Activated CD4-positive, CD25-positive, alpha-beta regulatory T cell (primary cell): ENCODE measurements at regions not wholly inside any gene's neighbourhood (a gene's known extent, or its start where the extent isn't known, plus 50 kb on each side); places are given as distances from the start of the nearest gene placed in this dataset.

Source experiments
- DNase-seq, 4 experiments: peaks; one replicate each; lab custom pipeline; 2025; lab: John Stamatoyannopoulos, UW

GRCh38 chr9:89696780-89697179 lies 92.0 kb downstream of the GADD45G start:
- no peak for DNase-seq

- DNase-seq: no peak
These were observed 92.7 kb downstream of the GADD45G start for GRCh38 chr9:89697553-89697952.

- DNase-seq: no peak
These were observed 93.7 kb downstream of the GADD45G start for GRCh38 chr9:89698411-89699005.

- no peak for DNase-seq
These were observed 94.8 kb downstream of the GADD45G start for GRCh38 chr9:89699646-89700045.

GRCh38 chr9:89701221-89701798 lies 96.5 kb downstream of the GADD45G start:
- DNase-seq: peak in 3 of 4 experiments; percentile 18 to 22 (median 19)

- DNase-seq: no peak
These were observed 97.6 kb downstream of the GADD45G start for GRCh38 chr9:89702401-89702800.

GRCh38 chr9:89705651-89706050 lies 100.8 kb downstream of the GADD45G start:
- no peak for DNase-seq

- no peak for DNase-seq
These were observed 101.3 kb downstream of the GADD45G start for GRCh38 chr9:89706086-89706485.

- no peak for DNase-seq
These were observed 101.9 kb downstream of the GADD45G start for GRCh38 chr9:89706731-89707191.

- no peak for DNase-seq
These were observed 105.9 kb downstream of the GADD45G start for GRCh38 chr9:89710697-89711096.

GRCh38 chr9:89711866-89712265 lies 107.1 kb downstream of the GADD45G start:
- no peak for DNase-seq

GRCh38 chr9:89712283-89712682 lies 107.5 kb downstream of the GADD45G start:
- DNase-seq: no peak

- DNase-seq: no peak
These were observed 109.5 kb downstream of the GADD45G start for GRCh38 chr9:89714321-89714720.

- DNase-seq: no peak
These were observed 110.6 kb downstream of the GADD45G start for GRCh38 chr9:89715318-89715858.

GRCh38 chr9:89715881-89716280 lies 111.1 kb downstream of the GADD45G start:
- DNase-seq: no peak

GRCh38 chr9:89716559-89716958 lies 111.7 kb downstream of the GADD45G start:
- no peak for DNase-seq

- no peak for DNase-seq
These were observed 113.4 kb downstream of the GADD45G start for GRCh38 chr9:89718176-89718575.

- DNase-seq: no peak
These were observed 113.8 kb downstream of the GADD45G start for GRCh38 chr9:89718651-89719050.

GRCh38 chr9:89719202-89719601 lies 114.4 kb downstream of the GADD45G start:
- DNase-seq: no peak

GRCh38 chr9:89720696-89721175 lies 115.9 kb downstream of the GADD45G start:
- DNase-seq: no peak

- DNase-seq: no peak
These were observed 116.4 kb downstream of the GADD45G start for GRCh38 chr9:89721176-89721700.

GRCh38 chr9:89721971-89722530 lies 117.2 kb downstream of the GADD45G start:
- DNase-seq: no peak

- DNase-seq: no peak
These were observed 117.9 kb downstream of the GADD45G start for GRCh38 chr9:89722712-89723111.
